Kidney tubule cell (primary cell): ENCODE measurements at regions not wholly inside any gene's neighbourhood (a gene's known extent, or its start where the extent isn't known, plus 50 kb on each side); places are given as distances from the start of the nearest gene placed in this dataset.
A peak's percentile ranks its signal among the peaks of the same experiment; 100 is the strongest.

Source experiments
- DNase-seq: peaks from one replicate; pipeline ENCODE4 v3.0.0-alpha.2; 2018; ENCODE audit warnings: low spot score

DNA sequence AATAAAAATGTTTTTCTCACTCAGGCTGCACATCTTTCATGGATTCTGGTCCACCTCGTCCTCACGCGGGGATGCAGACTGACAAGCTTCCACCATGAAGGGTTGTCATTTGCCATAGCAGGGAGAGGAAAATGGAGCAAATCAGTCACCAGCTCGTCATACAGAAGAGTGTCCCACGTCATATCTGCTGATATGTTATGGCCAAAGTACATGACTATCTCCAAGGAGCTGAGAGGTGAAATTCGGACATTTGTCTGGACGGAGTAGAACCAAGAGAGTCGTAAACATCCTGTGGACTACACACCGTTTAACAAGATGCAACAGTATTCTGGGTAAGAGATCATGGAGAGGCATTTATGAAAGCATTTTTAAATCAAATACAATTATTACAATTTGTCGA lies 75.3 kb upstream of the MYOCD start:
- DNase-seq = no peak

DNA sequence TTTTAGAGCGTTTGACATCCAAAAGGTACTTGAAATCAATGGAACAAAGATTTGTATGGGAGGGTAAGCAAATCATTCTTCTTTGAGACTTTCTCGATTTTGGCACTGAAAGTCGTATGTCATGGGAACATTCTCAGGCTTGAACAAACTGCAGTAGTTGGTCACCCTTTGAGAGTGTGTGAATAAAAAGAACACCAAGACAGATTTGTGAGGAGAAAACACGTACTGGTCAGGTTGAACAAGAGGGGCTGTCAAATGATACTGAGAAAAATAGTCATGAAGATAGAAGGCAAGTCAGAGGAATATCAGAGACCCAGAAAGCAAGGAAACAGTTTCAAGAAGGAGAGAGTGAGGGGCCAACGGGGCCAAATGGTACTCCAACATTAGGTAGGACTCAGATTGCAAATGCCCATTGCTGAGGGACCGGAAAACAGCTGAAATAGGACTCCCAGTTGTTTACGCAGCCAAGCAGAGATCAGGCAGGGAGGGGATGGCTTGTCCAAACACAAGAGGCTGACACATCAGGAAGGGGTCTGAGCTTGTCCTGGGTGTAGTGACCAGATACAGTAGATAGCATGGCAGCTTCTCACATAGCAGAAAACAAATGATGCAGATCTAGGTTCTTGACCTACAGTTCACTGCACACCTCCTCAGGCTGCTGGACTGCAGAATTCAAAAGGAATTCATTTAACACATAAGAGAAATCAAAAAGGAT lies 74.5 kb upstream of the MYOCD start:
- peak; percentile 84 for DNase-seq

DNA sequence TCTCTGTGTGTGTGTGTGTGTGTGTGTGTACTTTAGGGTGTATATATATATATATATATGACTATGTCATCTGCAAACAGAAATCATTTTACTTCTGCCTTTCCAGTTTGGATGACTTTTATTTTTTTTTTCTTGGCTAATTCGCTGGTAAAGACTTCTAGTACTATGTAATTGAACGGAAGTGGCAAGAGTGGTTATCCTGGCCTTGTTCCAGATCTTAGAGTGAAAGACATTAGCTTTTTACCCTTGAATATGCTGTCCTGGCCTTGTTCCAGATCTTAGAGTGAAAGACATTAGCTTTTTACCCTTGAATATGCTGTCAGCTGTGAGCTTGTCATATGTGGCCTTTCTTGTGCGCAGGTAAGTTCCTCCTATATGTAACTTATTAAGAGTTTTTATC lies 72.7 kb upstream of the MYOCD start:
- peak; percentile 34 for DNase-seq

DNA sequence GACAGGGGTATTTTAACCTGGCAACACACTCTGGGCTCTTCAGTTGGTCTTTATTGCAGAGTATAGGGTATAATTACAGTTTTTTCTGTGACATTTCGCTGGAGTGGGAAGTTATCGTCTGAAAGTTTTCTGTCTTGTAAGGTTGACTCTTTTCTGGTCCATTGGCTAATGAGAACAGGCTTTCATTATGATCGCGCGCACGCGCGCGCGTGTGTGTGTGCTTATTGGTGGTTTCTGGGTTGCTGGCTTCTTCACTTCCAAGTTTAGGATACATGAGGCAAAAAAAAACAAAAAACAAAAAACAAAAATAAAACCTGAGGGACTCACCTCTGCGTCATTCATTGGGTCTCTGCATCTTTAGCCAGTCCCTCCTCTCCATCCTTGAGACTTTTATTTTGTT lies 68.7 kb upstream of the MYOCD start:
- DNase-seq = no peak

DNA sequence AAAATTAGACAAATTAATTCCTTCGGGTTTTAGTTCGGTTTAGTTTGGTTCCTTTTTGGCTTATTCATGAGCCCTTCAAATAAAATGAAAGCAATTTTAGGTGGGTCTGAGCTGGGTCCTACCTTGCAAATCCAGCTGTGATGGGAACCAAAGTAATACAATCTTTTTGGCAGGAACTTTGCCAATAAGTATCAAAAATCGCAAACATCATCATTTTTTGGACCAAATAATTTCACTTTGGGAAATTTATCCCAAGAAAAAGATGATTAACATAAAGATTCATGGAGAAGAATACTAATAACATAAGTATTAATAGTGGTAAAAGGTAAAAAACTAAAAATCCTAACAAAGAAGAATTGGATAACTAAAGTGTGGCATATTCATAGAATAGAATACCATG lies 67.8 kb upstream of the MYOCD start:
- no peak for DNase-seq

DNA sequence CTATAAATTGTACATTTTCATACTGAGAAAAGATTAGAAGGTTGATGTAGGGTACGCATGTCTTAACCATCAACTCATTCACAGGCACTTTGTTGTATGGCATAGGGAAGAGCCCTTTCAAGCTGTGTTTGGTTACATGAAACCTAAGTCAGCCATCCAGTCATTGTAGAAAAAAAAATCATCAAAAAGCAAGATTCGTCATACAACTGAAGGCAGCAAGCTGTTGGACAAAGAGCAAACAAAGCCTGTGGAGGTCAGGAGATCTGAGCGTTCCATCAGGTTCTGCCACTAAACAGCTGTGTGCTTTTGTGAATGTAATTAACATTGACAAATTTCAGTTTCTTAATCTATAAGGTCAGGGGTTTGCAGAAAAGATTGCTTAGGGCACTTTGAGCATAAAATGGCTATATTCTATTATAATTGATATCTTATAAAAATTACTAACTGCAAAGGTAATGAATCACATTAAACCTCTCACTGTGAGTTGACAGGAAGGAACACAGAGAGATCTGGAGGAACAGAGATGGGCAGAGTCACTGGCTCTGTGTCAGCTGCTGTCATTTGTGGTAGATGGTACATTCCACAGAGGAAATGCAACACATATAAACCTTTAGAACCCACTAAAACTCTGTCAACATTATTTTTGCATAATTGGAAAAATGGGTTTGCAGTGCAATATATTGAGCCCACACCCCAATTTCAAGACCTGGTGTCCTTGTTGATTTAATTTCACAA lies 66.3 kb upstream of the MYOCD start:
- peak; percentile 8 for DNase-seq

DNA sequence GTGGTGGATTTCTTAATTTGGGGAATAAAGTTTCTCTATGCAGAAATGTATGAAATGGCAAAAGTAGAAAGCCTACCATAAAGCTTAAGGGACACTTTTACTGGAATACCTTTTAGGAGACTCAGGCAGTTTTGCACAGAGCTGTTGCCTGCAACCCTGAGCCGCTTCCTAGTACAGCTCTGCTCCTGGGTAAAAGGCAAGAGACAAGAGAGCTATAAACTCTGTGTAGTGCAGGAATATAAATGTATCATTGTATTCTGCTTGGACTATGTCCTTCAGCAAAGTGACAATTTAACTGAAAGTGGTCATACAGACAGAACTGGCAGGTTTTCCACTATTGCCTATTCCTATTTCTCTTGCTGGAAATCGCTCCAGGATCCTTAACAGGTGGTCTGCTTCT lies 65.3 kb upstream of the MYOCD start:
- no peak for DNase-seq

DNA sequence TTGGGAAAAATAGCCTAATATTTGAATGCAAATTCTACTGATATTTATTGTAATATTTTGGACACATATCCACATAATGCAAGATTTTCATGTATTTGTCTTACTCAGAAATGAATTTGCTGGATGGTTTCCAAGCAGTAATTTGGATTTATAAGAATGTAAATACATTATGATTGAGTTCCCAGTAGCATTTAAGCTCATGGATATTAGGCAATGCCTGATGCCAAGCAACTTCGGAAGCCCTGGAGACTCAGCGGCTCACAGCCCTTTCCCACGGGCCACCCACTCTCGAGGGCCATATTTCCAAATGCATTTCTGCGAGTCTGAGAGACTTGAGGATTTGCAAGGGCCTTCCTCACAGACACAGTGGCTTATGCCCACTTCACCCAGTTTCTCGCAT lies 62.1 kb upstream of the MYOCD start:
- DNase-seq = no peak

DNA sequence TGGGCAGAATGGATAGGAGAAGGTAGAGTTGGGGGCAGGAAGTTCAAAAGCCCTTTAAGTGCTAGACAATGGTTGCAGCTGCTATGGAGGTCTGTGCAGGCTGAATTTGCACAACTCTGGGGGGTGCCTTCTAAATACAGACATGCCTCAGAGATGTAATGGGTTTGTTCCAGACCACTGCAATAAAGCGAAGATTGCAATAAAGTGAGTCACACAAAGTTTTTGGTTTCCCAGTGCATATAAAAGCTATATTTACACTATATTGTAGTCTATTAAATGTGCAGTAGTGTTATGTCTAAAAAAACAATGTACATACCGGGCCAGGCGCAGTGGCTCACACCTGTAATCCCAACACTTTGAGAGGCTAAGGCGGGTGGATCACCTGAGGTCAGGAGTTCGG lies 60.5 kb upstream of the MYOCD start:
- DNase-seq = no peak

DNA sequence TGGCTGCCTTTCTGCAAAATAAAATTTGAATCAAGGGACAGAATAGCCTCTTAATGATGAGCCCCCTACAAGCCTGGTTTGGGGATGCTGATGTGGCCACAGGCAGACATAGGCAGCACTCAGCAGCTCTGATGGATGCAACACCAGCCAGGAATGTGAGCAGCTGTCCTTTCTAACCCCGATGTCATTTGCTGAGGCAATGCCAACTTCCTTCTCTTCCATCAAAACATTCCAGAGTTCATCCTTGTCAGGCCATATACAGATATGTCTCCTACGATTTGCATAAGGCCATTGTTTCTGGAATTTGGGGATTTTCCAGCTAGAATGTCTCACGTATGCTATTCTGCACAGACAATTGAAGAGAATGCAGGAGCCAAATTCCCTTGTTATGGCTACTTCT lies 52.1 kb upstream of the MYOCD start:
- DNase-seq = peak; percentile 91
